Amygdala (tissue), 56 donors: ENCODE measurements at regions not wholly inside any gene's neighbourhood (a gene's known extent, or its start where the extent isn't known, plus 50 kb on each side); places are given as distances from the start of the nearest gene placed in this dataset.
A peak's percentile ranks its signal among the peaks of the same experiment; 100 is the strongest.
"Not testable (repeated sequence)": the region's sequence is repeated elsewhere in the genome, so short reads cannot be mapped to it uniquely, and the experiment has no call there.

Experiments
- DNase-seq, 56 donors: peaks; one replicate each; lab custom pipeline; 2025; lab: John Stamatoyannopoulos, UW

- no peak for DNase-seq
Measured at GRCh38 chr5:67672636-67673035, 476.0 kb upstream of the CD180 start.

DNA sequence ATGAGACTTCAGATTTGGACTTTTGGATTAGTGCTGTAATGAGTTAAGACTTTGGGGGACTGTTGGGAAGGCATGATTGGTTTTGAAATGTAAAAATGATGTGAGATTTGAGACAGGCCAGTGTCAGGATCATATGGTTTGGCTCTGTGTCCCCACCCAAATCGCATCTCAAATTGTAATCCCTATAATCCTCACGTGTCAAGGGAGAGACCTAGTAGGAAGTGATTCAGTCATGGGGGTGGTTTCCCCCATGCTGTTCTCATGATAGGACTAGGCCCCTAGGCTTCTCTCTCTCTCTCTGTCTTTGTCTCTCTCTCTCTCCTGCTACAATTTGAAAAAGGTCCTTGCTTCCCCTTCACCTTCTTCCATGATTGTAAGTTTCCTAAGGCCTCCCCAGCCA lies 473.3 kb upstream of the CD180 start:
- DNase-seq = no peak

DNA sequence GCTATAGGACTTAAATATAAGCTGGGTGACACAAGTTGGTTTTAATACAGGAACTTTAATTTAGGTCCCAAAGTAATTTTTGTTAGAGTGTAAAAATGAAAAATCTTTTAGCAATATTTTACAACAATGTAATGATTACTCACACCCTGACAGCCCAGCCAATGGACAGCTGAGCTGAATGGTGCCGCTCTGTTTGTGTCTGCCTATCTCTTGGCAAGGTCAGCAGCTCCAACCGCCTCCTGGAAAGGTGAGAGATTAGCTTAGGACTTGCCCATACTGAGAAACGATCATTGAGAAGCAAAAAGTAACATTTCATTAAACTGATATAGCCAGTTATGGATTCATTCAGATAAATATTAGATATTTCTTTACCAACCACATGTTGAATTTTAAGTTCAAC lies 463.6 kb upstream of the CD180 start:
- no peak for DNase-seq

DNA sequence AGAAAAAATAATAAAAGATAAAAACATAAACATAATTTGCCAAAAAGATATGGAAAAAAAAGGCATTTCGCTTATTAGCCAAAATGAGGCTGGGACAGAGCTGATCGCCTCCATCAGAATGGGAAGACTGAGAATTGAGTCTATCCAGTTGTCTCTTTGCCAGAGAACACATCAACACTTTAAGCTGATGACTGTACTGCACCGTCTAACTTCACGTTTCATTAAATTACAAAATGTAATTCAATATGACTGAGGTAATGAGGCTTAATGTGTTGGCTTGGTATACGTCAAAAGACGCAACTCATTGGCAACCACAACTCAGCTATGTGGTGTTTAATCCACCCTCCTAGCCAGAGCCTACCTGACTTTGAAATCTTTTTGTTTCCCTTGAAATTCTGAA lies 462.7 kb upstream of the CD180 start:
- no peak for DNase-seq

GRCh38 chr5:67657055-67657454 lies 460.5 kb upstream of the CD180 start:
- DNase-seq = no peak

DNA sequence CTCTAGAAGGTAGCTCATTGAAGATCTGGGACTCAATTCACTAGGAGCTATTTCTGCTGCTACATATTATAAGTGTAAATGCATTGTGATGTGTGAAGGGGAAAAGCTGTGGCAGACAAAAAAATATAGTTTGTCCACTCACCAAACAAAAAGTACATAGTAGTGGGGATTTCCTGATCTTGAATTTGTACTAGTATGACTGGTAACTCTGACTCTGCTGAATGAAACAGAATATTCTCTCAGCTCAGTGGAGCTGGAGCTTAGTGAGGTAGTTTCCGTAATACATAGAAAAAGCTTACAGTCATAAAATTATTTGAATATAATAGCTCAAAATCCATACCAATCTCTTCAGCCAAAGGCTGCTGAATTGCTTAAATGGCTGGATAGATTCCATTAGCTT lies 455.6 kb upstream of the CD180 start:
- DNase-seq = no peak

DNA sequence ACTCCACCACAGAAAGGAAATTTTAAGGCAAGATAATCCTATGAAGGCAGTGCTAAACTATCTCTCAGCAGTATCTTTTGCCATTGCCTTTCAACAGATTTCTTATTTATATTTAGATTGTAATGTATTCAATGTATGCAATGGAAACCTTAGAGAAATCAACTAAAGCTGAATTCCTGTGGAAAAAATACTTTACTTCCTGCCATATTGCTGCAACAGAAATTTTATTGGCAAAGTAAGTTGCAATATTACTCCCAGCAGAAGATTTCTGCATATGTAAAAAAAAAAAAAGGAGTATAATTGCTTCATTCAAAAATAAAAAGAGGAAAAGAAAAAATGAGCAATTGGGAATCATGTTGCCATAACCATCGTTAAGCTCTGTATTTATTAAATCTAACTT lies 454.6 kb upstream of the CD180 start:
- DNase-seq = no peak

DNA sequence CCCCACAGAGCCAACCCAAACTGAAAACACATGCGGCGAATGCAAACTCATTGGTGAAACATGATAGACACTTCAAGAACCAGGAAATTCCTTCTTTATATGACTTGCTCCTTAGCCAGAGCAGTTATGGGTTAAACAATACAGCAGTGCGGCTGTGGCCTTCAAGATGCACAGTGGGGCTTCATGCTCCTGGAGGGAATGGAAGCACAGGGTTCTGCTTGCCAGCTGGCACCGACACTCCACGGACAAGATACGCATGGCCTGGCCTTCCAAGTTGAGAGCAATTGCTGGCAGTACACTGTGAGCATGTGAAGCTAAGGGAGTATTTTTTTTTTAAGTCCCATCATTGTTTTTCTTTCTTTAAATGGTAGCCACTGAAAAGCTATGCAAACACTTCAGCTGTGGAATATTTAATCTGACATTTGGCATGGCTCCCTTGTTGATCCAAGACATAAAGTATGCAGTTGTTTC lies 451.6 kb upstream of the CD180 start:
- peak in 6 of 56 donors; percentile 4 to 21 (median 5) for DNase-seq

GRCh38 chr5:67647772-67648171 lies 451.2 kb upstream of the CD180 start:
- no peak for DNase-seq

- no peak for DNase-seq
Measured at GRCh38 chr5:67644221-67644920, 447.8 kb upstream of the CD180 start.

DNA sequence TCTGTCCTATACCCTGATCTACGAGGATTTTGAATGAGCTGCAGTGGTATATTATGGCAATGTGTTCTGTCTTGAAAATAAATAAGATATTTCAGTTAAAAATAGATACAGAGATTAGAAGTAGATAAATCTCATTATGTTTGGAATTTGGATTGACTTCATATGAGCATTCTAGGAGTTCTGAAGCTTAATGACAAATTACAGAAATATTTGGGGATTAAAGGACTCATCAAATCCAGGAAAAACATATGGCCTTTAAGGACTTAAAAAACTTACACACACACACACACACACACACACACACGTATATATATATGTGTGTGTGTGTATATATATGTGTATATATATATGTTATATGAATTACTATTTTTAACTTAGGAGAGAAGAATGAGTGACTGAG lies 446.9 kb upstream of the CD180 start:
- no peak for DNase-seq

DNA sequence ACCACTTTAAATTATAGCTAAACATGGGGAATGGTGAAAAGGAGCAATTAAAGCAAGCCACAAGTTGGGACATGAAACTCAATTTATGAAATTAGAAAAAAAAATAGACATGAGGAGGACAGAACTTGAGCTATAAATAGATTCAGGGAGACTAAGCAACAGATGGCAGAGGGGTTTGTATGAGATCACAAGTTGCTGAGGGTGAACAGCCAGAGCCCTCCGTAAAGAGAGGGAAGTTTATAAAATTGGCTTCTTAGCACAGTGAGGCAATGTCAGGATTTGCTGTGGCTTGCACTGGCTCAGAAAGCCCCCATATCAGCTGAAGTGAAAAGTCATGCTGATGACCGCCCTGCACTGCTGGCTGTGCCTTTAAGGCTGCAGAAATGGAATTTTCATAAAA lies 443.4 kb upstream of the CD180 start:
- no peak for DNase-seq

DNA sequence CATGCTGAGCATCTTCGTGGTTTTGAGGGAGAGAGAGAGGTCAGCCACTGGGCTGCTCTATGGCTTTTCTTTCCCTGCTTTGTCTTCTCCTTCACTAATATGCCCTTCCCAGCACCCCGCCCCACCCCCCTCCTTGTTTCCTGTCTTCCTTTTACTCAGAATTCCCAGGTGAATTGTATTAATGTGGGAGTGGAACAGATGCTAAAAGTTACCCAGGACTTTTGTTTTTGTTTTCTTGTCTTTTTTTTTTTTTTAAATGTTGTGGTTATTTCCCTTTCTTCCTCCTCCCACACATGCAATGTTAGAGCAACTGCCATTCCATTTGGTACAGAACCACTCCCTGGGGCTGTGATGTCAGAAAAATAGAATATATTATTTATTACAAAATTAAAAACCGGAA lies 442.7 kb upstream of the CD180 start:
- no peak for DNase-seq

DNA sequence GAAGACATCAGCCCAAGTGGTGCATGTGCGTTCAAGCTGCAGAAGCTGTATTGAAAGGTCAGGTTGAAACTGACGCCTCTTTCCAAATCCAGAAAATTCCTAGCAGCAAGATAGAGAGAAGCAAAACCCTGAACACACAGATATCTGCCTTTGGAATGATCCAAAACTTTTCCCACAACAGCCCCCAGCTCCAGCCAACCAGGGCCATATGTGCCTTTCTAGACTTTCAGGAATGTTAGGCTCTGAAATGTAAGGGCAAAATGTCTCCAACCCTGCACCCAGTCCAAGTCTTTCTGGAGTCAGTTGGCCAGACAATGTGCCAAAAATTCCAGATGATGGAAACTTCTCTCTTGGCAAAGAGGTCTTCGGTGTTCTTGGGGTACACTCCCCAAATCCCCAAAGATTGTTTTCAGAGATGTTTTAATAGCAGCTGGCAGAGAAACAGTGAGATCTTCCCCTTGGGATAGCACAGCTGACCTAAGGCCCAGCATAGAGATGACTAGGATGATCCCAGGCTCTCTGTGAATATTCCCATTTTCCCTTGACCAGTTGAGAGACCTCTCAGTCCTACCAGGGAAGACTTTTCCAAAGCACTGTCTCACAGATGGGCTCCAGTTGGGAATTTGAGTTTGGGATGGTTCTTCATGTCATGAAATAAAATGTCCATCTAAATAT lies 440.4 kb upstream of the CD180 start:
- DNase-seq = no peak

DNA sequence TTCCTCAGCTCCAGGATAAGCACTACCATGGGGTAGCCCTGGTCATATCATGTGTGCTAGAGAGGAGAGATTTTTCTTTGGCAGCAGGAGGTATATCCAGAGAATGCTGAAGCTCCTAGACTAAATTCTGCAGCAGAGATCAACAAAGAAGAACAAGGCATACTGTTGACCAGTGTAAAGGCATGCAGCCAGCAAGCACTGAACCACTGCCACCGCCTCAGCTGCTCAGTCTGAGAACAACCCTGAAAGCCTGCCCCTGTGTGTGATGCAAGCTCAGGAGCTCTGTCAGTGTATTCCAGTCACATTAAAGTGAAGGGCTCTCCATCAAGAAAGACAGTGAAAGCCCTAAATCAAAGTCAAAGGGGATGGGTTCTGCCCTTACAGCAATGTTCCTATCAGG lies 439.5 kb upstream of the CD180 start:
- DNase-seq = peak in 46 of 56 donors; percentile 1 to 80 (median 27)

GRCh38 chr5:67627079-67627478 lies 430.5 kb upstream of the CD180 start:
- not testable (repeated sequence) for DNase-seq

DNA sequence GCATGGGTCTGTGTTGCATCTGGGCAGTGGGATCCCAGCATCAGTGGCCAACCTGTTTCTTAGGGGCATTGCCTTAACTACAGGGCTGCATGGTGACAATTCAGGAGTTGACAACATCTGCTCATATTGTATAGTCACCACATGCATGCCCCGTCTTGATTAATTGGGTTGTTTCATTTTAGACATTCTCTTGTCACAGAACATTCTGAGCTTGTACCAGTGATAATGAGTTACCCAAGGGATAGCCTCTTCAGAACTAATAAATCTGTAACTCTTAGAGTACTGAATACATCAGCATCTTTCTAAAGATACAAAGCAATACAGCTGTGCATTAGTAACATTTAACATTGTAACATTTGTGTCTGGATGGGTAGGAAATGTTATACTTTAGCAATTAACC lies 426.5 kb upstream of the CD180 start:
- no peak for DNase-seq

DNA sequence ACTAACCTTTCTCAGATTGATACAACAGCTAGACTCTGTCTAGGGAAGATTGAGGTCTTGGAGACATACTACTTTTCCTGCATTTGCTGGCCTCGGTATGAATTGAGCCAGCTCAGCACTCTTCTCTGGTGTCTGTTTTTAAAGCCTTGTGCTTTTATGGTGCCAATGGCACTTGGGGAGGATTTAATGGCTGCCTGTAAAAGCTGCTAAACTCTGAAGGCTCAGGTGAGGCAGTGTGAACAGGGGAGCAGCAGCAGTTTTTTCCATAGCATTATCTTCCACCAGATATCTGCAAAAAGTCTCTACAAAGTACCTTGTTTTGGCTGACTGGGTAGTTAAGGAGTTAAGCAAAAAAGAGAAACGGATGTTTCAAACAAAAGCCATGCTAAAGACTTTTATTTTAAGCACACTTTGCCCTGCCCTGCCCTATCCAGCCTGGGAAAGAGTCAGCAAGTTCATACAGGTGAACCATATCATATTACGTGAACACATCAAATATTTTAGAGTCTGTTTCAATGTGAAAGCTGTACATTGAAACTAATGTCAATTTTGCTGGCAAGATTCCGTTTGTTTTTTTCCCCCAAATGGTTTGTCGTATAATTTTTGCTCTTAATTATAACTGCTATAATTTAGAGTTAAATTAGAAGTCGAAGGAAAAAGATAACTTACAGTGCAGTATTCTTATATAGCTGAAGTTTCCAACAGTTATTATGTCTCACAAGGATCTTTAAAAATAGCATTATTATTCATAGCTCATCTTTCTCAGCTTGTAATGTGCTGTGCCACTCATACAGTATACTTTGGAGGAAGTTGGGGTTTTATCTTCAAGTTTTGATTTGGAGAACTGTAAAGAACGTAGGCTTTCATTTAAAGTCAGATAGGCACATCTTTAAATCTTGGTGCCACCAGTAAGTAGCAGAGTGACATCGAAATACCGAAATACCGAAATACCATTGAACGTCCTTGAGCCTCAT lies 424.1 kb upstream of the CD180 start:
- DNase-seq = no peak

GRCh38 chr5:67619636-67620035 lies 423.0 kb upstream of the CD180 start:
- no peak for DNase-seq

GRCh38 chr5:67619235-67619634 lies 422.6 kb upstream of the CD180 start:
- no peak for DNase-seq

DNA sequence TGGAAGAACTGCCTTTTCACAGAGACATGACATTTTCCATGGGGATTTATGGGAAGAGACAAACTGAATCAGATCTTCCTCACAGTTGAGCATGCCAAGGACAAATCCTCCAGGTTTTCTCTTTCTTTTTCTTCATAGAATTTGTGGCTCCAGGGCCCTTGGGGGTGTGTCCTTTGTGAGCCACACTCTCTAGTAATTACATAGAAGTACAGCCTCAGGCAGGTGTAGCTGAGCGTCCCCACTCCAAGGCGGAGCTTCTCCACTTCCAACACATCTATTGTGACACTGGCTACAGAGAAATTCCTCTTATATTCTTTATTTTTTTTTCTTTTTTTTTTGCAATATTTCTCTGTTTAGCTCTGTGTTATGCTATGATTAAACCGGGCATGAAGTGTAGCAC lies 420.5 kb upstream of the CD180 start:
- DNase-seq = no peak
